ENCODE measurements at regions not wholly inside any gene's neighbourhood (a gene's known extent, or its start where the extent isn't known, plus 50 kb on each side); places are given as distances from the start of the nearest gene placed in this dataset.

DNA sequence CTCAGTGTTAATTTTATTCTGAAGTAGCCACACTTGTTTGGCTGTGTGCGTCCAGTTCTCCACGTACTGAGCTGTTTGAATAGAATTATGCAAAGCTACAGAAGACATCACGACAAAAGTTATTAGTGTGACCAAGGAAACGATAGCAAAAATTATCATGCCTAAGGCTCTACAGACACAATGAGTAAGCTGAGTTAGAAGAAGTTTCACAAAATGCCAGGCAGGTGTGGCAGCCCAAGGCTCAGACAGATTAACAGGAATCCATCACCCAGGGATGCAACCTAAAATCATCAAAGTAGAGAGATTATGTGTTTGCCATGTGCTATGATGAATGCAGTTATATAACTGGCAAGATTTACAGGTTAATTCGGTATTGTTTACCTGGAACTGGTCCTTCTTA is 73.1 kb upstream of the INCENP start:
- no peak for DNase-seq (ENCODE audit: low read depth)
- TF ChIP-seq, protein P1, sequence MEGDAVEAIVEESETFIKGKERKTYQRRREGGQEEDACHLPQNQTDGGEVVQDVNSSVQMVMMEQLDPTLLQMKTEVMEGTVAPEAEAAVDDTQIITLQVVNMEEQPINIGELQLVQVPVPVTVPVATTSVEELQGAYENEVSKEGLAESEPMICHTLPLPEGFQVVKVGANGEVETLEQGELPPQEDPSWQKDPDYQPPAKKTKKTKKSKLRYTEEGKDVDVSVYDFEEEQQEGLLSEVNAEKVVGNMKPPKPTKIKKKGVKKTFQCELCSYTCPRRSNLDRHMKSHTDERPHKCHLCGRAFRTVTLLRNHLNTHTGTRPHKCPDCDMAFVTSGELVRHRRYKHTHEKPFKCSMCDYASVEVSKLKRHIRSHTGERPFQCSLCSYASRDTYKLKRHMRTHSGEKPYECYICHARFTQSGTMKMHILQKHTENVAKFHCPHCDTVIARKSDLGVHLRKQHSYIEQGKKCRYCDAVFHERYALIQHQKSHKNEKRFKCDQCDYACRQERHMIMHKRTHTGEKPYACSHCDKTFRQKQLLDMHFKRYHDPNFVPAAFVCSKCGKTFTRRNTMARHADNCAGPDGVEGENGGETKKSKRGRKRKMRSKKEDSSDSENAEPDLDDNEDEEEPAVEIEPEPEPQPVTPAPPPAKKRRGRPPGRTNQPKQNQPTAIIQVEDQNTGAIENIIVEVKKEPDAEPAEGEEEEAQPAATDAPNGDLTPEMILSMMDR (IDR thresholded peaks at IDR 0.05; ENCODE audit: control insufficient read depth, extremely low read depth, insufficient read depth), result no peak
- H3K4me3 ChIP-seq (ENCODE audit: low read depth, low read length), result no peak overlapping the region

DNA sequence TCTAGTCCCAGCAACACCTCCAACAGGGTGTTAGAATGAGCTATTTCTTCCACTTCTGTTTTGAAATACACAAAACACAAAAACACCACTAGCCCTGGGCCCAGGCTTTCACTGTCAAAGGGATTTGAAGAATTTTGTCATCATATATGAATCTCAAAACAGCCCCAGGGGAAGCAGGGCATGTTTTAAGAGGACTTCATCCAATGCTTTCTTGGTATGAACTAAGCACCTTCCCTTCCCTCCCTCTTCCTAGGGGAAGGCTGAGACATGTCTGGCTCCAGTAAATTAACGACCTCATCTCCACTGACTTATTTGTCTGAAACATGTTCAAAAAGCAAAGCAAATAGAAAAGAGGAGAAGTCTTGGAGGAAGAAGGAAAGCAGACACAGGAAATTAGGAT is 75.7 kb upstream of the INCENP start:
- H3K4me3 ChIP-seq (ENCODE audit: low read depth, low read length), result no peak overlapping the region
- TF ChIP-seq, protein P1 (IDR thresholded peaks at IDR 0.05; ENCODE audit: control insufficient read depth, extremely low read depth, insufficient read depth), result no peak
- no peak for DNase-seq (ENCODE audit: low read depth)

DNA sequence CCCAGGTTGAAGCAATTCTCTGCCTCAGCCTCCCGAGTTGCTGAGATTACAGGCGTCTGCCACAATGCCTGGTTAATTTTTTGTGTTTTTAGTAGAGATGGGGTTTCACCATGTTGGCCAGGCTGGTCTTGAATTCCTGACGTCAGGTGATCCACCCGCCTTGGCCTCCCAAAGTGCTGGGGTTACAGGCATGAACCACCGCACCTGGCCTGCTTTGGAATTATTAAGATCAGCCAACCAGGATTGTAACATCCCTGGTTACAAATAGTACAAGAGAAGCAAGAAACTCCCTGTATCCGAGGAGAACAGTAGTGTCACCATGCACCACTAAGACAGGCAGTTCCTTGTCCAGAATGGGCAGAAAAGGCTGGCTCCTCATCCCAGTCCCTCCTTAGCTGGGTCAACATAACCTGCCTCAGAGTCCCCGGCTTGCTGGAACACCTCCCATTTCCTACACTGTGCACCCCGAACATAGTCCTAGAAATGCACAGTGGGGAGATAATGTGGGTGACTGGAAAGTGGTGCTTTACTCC is 77.2 kb upstream of the INCENP start:
- no peak overlapping the region for H3K4me3 ChIP-seq (ENCODE audit: low read depth, low read length)
- TF ChIP-seq, protein P1 (IDR thresholded peaks at IDR 0.05; ENCODE audit: control insufficient read depth, extremely low read depth, insufficient read depth), result no peak
- DNase-seq (ENCODE audit: low read depth), result no peak

DNA sequence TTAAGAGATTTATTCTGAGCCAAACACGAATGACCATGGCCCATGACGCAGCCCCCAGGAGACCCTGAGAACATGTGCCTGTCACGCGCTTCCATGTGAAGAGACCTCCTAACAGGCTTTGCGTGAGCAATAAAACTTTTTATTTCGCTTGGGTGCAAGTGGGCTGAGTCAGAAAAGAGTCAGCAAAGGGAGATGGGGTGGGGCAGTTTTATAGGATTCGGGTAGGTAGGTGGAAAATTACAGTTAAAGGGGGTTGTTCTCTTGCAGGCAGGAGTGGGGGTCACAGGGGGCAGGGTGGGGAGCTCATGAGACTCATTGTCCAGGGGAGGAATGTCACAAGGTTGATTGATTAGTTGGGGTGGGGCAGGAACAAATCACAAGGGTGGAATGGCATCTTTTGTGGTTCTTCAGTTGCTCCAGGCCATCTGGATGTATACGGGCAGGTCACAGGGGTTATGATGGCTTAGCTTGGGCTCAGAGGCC is 77.2 kb upstream of the FTH1 start:
- DNase-seq (ENCODE audit: low read depth), result no peak
- no peak overlapping the region for H3K4me3 ChIP-seq (ENCODE audit: low read depth, low read length)
- TF ChIP-seq, protein P1 (IDR thresholded peaks at IDR 0.05; ENCODE audit: control insufficient read depth, extremely low read depth, insufficient read depth), result no peak

DNA sequence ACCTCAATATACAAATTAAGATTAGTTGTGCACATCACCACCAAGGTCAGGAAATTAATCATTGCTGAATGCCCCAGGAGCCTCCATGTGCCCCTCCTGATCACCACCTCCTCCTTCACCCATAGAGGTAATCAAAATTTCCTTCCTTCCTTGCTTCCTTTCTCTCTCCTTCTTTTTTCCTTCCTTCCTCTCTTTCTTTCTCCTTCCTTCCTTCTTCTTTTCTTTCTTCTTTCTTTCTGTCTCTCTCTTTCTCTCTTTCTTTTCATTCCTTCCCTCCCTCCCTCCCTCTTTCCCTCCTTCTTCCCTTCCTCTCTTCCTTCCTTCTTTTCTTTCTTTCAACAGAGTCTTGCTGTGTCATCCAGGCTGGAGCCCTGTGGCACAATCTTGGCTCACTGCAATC is 67.9 kb upstream of the FTH1 start:
- no peak overlapping the region for H3K4me3 ChIP-seq (ENCODE audit: low read depth, low read length)
- no peak for DNase-seq (ENCODE audit: low read depth)
- TF ChIP-seq, protein P1 (IDR thresholded peaks at IDR 0.05; ENCODE audit: control insufficient read depth, extremely low read depth, insufficient read depth), result no peak

DNA sequence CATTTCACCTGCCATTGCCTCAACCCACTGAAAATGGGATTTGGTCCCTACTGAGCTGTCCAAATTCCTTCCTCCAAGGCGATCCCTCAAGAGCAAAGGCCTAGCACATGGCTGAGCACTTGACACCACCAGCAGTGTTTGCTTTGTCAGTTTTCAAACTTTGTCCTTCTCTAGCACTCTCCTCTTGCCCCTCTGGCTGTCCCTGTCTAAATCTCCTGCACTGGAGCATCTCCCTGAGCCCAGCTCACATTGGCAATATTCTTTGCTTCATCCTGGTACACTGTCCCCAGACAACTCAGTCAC is 66.6 kb upstream of the FTH1 start:
- no peak for DNase-seq (ENCODE audit: low read depth)
- TF ChIP-seq, protein P1 (IDR thresholded peaks at IDR 0.05; ENCODE audit: control insufficient read depth, extremely low read depth, insufficient read depth), result no peak
- no peak overlapping the region for H3K4me3 ChIP-seq (ENCODE audit: low read depth, low read length)
